ENCODE measurements at regions not wholly inside any gene's neighbourhood (a gene's known extent, or its start where the extent isn't known, plus 50 kb on each side); places are given as distances from the start of the nearest gene placed in this dataset.
"Not testable (repeated sequence)": the region's sequence is repeated elsewhere in the genome, so short reads cannot be mapped to it uniquely, and the experiment has no call there.

DNA sequence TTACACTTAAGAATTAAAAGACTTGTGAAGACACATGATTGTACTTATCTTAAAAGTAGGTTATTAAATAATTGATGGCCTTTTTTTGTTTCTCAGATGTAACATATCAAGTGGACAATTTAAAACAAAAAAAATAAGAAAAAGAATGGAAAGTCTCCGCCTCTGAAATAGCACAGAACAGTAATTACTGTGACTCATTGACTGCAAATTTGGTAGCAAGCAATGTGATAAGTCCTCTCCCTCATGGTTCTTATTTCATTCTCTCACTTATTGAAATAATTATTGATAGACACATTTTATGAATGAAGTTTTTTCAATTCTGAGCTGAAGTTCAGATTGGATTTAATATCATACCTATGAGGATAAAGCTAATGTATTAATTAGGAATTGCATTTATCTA lies 717.9 kb upstream of the LUZP2 start:
- DNase-seq (ENCODE audit: low read depth), result no peak
- no peak for TF ChIP-seq CTCF (IDR thresholded peaks at IDR 0.05; ENCODE audit: control insufficient read depth, insufficient read depth, low read depth, low read length, missing control alignments)
- H3K4me3 ChIP-seq (ENCODE audit: control insufficient read depth, low read depth, low read length), result no peak overlapping the region

GRCh38 chr11:23780231-23780630 lies 716.6 kb upstream of the LUZP2 start:
- no peak for DNase-seq (ENCODE audit: low read depth)
- no peak overlapping the region for H3K4me3 ChIP-seq (ENCODE audit: control insufficient read depth, low read depth, low read length)
- TF ChIP-seq CTCF (IDR thresholded peaks at IDR 0.05; ENCODE audit: control insufficient read depth, insufficient read depth, low read depth, low read length, missing control alignments), result no peak

GRCh38 chr11:23781803-23782560 lies 714.9 kb upstream of the LUZP2 start:
- H3K4me3 ChIP-seq (ENCODE audit: control insufficient read depth, low read depth, low read length), result no peak overlapping the region
- DNase-seq (ENCODE audit: low read depth), result no peak
- no peak for TF ChIP-seq CTCF (IDR thresholded peaks at IDR 0.05; ENCODE audit: control insufficient read depth, insufficient read depth, low read depth, low read length, missing control alignments)

DNA sequence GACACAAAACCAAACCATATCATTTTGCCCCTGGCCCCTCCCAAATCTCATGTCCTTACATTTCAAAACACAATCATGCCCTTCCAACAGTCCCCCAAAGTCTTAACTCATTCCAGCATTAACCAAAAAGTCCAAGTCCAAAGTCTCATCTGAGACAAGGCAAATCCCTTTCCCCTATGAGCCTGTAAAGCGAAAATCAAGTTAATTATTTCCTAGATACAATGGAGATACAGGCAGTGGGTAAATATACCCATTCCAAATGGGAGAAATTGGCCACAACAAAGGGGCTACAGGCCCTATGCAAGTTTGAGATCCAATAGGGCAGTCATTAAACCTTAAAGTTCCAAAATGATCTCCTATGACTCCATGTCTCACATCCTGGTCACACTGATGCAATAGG lies 709.9 kb upstream of the LUZP2 start:
- not testable (repeated sequence) for H3K4me3 ChIP-seq (ENCODE audit: control insufficient read depth, low read depth, low read length); DNase-seq (ENCODE audit: low read depth)

DNA sequence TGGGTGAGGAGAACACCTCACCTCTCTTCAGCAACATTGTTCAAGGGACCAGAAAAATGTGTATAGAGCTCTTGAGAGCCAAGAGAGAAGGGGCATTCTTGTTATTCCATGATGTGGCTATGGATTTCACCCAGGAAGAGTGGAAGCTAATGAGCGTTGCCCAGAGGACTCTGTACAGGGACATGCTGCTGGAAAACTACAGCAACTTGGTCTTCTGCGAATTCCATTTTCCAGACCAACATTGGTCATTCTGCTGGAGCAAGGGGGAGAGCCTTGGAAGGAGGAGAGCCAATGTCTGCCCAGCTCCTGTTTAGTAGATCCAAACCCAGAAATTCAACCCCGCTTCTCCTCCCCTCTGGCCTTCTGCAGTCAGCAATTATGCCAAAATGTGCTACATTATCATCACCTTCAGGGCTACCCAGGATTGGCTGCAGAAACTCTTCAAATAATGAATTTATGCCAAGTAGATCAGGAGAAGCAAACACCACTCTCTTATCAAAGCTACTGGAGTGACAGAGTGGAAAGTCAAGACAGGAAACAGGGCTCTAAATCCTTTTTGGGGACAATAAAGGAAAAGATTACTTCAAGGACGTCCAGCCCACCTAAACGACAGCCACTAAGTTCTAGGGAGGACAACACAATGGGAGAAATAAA lies 707.5 kb upstream of the LUZP2 start:
- DNase-seq (ENCODE audit: low read depth), result no peak
- TF ChIP-seq CTCF (IDR thresholded peaks at IDR 0.05; ENCODE audit: control insufficient read depth, insufficient read depth, low read depth, low read length, missing control alignments), result no peak
- no peak overlapping the region for H3K4me3 ChIP-seq (ENCODE audit: control insufficient read depth, low read depth, low read length)

- peak; percentile 18 for DNase-seq (ENCODE audit: low read depth)
- no peak overlapping the region for H3K4me3 ChIP-seq (ENCODE audit: control insufficient read depth, low read depth, low read length)
- no peak for TF ChIP-seq CTCF (IDR thresholded peaks at IDR 0.05; ENCODE audit: control insufficient read depth, insufficient read depth, low read depth, low read length, missing control alignments)
Observed at GRCh38 chr11:23789938-23790371, 706.9 kb upstream of the LUZP2 start.

GRCh38 chr11:23797624-23798419 lies 699.0 kb upstream of the LUZP2 start:
- no peak for DNase-seq (ENCODE audit: low read depth)
- no peak for TF ChIP-seq CTCF (IDR thresholded peaks at IDR 0.05; ENCODE audit: control insufficient read depth, insufficient read depth, low read depth, low read length, missing control alignments)
- H3K4me3 ChIP-seq (ENCODE audit: control insufficient read depth, low read depth, low read length), result no peak overlapping the region

DNA sequence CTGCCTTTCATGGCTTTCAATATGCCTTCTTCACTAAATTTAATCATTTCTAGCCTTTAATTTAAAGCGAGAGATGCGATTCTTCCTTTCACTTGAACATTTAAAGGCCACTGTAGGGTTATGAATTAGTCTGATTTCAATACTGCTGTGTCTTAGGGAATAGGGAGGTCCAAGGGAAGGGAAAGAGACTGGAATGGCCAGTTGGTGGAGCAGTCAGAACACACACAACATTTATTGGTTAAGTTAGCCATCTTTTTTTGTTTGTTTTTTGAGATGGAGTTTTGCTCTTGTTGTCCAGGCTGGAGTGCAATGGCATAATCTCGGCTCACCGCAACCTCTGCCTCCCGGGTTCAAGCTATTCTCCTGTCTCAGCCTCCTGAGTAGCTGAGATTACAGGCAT lies 662.5 kb upstream of the LUZP2 start:
- DNase-seq (ENCODE audit: low read depth); H3K4me3 ChIP-seq (ENCODE audit: control insufficient read depth, low read depth, low read length): not testable (repeated sequence)

Data from AG09309 (cell line).